DMS114 treated with DMSO at 0.1 percent for 48 hours (cell line): ENCODE measurements at regions not wholly inside any gene's neighbourhood (a gene's known extent, or its start where the extent isn't known, plus 50 kb on each side); places are given as distances from the start of the nearest gene placed in this dataset.
"Not testable (repeated sequence)": the region's sequence is repeated elsewhere in the genome, so short reads cannot be mapped to it uniquely, and the experiment has no call there.

Experiments
- DNase-seq: peaks from one replicate; lab custom pipeline; 2025; ENCODE audit not compliant: unreplicated experiment; lab: John Stamatoyannopoulos, UW

DNA sequence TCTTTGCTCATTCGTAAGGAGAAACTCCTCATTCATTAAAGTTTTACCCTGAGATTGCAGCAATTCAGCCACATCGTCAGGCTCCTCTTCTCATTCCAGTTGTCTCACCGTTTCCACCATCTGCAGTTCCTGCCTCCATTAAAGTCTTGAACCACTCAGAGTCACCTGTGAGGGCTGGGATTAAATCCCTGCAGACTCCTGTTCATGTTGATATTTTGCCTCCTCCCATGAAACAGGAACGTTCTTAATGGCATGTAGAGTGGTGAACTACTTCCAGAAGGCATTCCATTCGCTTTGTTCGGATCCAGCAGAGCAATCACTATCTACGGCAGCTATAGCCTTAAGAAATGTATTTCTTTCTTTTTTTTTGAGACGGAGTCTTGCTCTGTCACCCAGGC, 96.5 kb upstream of the FAM20C start:
- no peak for DNase-seq

- no peak for DNase-seq
These were observed 95.5 kb upstream of the FAM20C start for GRCh38 chr7:96861-97260.

- no peak for DNase-seq
These were observed 95.0 kb upstream of the FAM20C start for GRCh38 chr7:97310-97841.

DNA sequence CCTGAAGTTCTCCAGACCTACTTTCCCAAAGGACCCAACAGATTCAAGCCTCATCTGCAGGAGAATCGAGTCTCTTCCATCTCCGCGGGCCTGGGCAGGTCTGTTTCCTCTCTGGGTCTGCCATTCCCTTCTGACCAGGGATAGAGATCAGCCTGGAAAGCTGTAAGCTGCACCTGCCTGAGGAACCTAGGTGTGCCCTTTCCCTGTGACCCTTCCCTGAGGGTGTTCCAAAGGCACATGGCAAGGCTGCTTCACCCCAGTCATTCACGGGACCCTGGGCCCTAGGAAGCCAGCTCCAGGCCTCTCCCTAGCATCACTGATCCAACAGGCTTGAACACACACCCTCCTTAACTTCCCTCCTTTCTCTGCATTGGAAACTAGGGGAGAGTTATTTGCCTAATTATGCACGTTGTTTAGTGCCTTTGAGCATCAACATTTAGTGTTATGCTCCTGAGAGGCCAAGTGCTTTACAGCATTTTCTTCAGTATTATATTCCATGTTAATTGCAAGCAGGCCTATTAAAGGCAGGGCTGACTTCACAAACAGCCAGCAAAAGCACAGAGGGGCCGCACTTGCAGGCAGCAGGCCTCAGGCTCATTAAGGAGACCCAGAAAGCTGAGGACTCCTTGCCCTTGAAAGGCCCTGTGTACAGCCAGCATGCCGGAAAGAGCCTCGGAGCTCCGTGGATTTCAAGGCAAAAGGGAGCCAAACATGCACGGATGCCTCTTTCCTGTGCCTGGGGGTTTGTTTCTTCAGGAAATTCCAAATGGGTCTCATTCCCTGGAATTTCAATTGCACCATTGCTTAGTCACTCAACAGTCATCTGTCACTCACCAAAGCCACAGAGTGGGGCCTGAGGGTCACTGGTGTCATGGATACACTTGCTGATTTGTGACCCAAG, 91.0 kb upstream of the FAM20C start:
- DNase-seq = no peak

DNA sequence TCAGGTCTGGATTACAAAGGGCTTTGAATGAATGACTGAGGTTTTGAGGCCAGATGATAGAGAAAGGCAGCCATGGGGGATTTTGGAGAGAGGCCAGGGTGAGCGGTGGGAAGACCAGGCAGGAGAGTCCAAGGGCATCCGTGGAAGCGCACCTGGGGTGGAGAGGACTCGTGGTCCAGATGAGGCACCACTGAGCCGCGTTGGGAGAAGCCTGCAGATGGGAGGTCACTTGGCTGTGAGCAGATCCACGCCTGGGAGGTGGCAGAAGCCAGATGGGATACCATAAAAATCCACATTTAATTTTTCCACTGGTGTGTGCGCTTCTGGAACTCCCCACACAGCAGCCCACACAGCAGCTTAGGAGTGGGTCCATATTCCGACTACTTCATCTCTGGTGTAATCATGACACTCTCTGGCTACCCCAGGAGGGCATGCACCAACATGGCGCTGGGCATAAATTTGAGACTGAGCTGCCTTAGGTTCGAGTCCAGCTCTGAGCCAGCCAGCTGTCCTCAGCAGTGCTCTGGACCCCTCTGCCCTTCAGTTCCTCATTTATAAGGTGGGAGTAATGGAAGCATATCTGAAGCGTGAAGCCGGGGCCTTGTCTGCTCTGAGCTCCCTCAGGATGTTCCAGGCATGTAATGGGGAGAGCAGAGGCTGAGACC, 90.2 kb upstream of the FAM20C start:
- DNase-seq = no peak

- DNase-seq = no peak
These were observed 89.7 kb upstream of the FAM20C start for GRCh38 chr7:102721-103120.

DNA sequence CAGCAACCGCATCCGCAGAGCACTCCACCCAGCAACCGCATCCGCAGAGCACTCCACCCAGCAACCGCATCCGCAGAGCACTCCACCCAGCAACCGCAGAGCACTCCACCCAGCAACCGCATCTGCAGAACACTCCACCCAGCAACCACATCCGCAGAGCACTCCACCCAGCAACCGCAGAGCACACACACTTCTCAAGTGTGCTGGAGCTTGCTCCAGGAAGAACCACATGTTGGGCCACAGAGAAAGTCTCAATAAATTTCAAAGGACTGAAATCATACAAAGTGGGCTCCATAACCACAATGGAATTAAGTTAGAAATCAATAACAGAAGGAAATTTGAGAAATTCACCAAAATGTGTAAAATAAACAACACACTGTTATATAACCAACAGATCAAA, 88.4 kb upstream of the FAM20C start:
- DNase-seq = not testable (repeated sequence)

- DNase-seq = no peak
These were observed 87.4 kb upstream of the FAM20C start for GRCh38 chr7:105002-105401.

GRCh38 chr7:106356-106755, 86.0 kb upstream of the FAM20C start:
- no peak for DNase-seq

DNA sequence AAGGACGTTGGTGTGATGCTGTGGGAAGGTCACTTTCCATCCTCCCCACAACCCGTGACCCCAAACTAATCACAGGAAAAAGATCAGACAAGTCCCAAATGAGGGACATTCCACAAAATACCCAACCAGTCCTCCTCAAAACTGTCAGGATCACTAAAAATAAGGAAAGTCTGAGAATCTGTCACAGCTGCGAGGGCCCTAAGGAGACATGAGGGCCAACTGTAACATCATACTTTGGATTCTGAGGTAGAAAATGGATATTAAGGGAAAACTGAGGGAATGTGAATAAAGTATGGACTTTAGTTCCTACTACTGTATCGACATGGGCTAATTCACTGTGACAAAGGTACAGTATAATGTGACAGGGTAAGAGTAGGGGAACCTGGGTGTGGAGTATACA, 85.1 kb upstream of the FAM20C start:
- no peak for DNase-seq

DNA sequence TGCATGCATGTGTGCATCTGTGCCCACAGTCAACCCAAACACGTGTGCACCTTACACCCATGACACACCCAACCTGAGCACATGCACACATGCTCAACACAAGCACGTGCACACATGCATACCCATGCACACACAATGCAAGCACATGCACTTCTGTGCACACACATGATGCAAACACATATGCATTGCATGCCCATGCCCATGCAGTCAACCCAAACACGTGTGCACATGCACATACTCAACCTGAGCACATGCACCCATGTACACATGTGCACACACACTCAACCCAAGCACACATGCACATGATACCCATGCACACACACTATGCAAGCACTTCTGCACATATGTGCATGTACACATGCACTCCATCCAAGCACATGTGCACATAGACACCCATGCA, 84.5 kb upstream of the FAM20C start:
- DNase-seq = no peak

DNA sequence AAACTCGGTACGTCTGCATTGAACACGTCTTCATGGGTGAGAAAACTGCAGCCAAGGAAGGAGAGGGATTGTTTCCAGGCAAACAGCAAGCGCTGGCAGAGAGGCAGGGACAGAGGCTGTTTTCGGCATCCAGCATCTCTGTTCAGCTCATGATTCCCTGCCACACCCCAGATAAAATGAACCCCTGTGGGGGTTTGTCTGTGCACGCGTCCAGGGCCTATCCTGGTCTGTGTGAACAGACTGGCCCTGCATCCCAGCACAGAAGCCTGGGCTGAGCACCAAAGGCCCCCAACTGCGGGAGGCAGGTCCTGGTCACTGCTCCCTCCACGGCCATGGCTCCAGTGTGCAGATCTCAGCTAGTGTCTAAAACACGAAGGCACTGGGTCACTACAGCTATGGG, 83.3 kb upstream of the FAM20C start:
- no peak for DNase-seq

GRCh38 chr7:109898-110556, 82.3 kb upstream of the FAM20C start:
- no peak for DNase-seq

DNA sequence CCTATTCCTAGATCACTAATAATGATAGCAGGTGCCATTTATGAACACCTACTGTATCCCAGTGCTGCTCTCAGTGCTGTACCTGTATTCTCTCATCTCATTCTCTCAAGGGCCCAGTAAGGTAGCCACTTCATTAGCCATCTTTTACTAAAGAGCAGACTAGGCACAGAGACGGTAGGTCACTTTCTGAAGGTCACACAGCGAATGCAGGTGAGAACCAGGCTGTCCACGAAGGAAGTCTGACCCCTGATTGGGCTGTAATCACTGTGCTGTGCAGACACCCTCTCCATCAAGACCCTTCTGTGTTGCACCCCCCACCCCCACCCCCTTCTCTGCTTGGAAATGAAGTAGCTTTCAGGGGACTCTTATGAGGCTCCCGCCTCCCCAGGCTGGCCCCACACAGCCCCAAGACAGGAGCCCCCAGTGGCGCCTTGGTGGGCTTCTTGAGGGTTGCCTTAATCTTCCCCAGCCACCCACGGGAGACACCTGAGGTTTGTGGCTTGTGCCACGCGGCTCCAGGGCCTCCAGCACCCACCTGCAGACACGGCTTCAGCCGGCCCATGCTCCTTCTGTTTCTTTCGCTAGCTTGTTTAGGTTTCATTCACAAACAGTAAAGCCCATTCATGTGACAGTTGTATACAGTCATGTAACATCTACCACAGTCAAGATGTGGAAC, 81.7 kb upstream of the FAM20C start:
- DNase-seq = no peak

DNA sequence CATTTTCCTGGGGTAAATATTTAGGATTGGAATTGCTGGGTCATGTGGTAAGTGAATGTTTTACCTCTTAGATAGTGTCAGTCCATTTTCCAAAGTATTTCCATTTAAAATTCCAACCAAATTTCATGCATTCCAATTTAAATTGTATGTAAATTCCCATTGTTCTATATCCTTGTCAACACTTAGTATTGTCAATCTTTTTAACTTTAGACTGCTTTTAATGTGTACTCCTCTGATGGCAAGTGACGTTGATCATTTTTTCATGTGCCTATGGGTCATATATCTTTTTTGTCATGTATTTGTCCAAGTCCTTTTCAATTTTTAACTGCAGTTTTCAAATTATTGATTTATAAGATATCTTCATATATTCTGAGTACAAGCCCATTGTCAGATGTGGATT, 80.8 kb upstream of the FAM20C start:
- no peak for DNase-seq

DNA sequence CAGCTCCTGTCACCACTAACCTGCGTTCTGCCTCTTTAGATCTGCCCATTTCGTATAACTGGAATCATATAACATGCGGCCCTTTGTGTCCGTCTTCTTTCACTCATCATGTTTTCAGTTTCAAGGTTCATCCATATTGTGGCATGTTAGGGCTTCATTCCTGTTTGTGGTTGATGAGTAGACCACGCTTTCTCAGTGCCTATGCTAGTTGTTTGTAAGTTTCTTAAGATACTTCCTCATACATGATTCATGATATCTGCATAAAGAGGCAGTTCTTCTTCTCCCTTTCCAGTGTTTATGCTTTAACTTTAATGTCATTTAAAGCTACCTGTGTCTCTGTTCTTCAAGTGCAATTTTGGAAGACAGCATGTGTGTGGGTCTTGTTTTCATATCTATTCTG, 79.5 kb upstream of the FAM20C start:
- DNase-seq = no peak

GRCh38 chr7:115274-115911, 77.0 kb upstream of the FAM20C start:
- DNase-seq = no peak

DNA sequence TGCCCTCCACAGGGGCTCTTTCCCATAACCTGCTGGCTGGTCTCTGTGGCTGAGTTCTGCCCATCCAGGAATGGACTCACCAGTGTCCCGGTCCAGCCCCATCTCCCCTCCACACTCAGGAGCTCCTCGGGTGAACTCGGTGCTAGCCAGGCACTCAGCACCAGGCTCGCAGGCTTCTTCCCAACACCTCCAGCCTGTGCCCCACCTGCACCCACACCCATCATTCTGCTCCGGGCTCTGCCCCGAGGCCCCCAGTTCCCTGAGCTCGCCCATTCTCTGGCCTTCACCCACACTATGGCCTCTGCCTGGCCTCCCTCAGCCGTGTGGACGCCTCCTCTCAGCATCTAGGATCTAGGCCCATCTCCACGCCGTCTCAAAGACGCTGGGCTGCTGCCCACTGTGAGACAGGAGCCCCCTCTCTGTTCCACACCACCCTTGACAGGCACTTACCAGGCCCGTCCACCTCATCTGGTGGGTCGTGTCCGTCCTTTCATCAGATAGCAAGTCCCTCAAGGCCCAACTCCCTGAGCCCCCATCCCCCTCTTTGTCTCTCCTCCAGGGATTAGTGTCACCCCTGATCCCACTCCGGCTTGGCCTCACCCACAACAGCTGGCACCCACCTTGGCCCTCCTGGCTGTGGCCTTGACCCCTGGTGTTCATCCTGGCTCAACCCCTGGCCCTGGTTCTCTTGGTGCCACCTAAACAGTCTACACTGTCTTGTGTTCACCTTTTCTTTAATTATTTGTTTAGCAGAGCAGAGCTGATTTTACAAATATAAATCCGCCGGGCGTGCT, 76.0 kb upstream of the FAM20C start:
- DNase-seq = no peak

DNA sequence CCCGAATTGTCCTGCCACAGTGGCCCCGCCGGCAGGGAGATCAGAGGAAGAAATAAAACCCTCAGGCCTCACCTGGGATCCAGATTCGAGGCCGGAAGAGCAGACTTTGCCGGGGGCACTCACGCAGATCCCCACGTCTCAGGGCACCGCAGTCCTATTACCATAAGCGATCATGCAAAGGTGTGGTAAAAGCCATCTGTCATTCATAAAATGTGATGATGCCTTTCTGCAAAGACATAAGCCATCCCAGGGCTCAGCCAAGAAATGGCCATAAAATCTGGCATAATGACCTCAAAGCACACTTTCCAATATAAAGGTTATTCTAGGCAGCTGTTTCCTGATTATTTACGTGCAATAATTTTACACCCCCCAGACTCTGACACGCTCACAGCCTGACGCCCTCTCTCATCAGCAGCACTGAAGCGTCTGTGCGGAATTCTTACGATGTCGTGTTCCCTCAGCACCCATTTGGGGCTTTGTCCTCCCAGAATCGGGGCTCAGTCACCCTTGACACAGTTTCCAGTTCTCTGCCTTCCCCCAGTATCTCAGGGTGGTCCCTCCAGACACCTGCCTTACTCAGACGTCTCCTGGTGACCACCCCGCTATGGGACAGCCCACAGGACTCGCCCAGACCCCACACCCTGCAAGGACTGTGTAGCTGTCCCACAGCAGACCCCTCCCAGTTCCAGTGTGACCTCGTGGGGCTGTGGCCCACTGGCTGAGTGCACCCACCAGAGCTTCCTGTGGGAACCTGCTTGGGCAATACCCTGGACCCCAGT, 74.3 kb upstream of the FAM20C start:
- DNase-seq = no peak
